SKM-1 (cell line): ENCODE measurements at regions not wholly inside any gene's neighbourhood (a gene's known extent, or its start where the extent isn't known, plus 50 kb on each side); places are given as distances from the start of the nearest gene placed in this dataset.
"Not testable (repeated sequence)": the region's sequence is repeated elsewhere in the genome, so short reads cannot be mapped to it uniquely, and the experiment has no call there.

ENCODE experiments used
- DNase-seq: peaks from one replicate; lab custom pipeline; 2025; ENCODE audit not compliant: unreplicated experiment; lab: John Stamatoyannopoulos, UW

DNA sequence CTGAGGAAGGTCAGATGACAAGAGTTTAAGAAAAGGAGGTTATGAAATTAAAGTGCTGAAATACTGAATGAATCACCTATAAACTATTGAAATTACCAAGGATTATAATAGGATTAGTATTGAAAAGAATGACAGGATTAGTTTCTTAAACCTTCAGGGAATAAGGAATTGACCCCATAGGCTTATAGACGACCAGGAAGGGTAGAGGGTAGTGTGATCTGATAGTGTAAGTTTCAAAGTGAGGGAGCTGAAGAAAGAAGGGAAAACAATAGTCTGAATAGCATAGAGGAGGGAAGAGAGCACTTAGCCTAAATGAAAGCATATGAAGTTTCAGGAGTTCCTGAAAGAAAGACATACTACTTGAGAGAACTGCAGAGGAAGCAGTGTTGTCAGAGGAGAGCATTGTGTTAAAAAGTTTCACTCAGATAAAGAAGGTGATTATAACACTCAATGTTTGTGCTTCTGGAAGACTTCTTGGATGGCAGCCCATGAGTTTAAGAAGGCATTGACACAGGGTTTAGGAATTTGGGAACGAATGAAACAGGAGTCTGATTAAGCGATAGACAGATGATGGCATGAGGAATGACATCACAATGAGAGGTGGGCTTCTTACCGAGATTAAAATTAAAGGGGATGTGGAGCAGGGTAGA lies 557.9 kb upstream of the GRAMD2B start:
- DNase-seq = no peak

DNA sequence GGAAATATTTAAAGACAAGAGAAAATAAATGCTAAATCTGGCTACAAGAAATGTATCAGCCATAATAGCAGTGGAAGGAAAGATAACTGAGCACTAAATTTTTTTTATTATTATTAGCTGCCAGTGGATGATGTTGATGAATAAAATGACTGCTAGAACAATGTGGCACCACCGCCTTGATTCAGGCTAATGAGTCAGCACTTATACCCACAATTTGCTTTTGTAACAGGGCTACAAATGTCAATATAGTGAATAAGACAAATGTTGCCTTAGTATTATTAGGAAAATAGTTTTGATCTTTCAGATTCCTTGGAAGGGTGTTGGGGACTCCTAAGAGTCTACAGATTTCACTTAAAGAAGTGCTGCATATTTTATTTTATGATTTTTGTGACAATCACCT lies 555.2 kb upstream of the GRAMD2B start:
- DNase-seq = no peak

DNA sequence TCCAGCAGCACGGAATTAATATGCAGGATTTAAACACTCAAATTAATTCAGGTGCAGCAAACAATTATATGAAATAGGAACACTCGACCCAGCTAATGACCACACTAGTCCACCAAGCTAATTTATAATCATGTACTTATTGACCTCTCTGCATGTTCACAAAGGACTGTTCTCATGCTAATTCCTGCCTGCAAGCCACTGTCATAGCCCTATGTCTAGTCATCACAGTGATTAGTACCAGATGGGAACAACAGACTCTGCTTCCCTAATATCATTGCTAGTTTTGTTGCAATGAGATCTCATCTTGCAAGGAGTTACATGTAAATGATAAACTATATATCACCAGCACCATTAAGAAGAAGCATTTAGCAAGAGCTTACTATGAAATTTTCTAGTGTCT lies 553.0 kb upstream of the GRAMD2B start:
- no peak for DNase-seq

DNA sequence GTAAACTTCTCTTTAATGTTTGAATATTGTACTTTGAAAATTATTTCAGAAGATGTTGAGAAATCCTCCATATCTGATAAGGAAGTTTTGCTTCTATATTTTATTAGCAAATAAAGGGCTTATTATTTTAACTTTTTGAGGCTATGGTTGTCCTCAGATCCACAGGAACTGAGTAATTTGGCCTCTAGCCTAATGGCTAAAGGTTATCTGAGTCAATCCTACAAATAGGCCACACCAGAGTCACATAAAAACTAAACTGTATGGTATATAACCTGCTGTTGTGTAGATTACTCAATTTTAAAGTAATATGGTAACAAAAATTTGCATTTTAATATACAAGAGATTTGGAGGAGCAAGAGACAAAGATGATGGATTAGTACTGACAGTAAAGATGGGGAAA lies 549.2 kb upstream of the GRAMD2B start:
- DNase-seq = no peak

DNA sequence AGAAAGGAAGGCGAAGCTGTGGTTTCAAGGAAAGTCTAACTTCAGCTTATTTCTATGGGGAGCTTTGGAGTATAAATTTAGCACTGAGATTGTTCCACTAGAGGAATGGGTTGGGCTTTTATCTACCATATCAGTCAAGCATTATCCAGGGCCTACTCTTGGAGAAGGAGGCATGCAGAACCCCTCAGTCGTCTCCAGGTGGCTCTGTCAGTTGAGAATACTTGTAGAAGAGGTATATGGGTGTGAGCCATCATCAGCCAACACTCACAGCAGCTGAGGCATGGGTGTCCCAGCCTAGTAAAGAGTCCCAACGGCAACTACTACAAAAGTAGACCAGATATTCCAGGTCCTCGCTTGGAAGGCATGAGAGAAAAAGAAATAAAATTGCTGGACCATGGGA lies 548.5 kb upstream of the GRAMD2B start:
- no peak for DNase-seq

DNA sequence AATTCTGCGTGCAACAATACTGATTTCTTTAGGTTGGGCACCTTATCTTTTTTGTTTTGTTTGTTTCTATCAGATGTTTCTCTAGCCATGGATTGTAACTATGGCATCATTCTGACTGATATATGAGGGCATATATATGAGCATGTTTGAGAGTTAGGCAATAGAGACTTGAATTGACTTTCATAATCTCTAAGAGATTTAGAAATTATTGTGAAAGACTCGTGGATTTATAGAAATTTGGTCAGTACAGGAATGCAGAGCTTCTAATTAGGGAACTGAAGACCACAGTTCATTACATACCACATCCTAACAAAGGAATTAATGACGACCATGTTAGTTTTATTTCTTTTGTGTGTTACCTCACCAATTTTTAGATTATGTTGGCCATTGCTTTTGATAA lies 546.0 kb upstream of the GRAMD2B start:
- no peak for DNase-seq

DNA sequence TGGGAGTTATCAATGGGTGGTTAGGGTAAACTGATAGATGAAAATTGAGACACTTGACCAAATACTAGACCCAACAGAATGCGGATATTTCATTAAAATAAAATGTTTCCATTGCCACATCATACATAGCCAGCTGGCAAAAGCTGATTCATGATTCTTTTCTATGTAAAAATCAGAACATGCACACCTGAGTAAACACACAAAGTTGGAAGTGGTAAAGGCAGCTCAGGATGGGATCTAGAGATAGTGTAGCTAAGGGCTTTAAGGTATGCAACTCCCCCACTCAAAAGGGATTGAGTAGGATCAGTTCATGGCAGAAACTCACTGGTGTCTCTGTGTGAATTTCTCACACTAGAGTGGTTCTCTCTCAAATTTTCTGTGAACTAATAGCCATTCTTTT lies 541.1 kb upstream of the GRAMD2B start:
- no peak for DNase-seq

DNA sequence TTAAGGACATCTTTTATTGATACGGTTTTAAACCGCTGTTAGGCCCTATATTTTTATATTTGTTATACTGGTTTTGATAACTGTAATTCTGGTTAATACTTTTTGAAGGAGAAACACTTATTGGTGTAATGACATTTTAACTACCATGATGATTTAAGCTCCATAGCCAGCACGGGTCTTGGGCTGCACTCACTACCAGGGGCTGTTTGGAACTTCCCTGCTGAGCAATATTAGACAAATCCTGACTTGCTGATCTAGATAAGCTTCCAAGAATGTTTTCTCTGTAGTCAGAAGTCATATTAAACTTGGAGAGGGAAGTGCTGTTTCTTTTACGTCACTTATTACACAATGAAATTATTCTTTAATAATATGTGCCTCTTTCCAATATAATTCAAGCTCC lies 540.0 kb upstream of the GRAMD2B start:
- DNase-seq = no peak

DNA sequence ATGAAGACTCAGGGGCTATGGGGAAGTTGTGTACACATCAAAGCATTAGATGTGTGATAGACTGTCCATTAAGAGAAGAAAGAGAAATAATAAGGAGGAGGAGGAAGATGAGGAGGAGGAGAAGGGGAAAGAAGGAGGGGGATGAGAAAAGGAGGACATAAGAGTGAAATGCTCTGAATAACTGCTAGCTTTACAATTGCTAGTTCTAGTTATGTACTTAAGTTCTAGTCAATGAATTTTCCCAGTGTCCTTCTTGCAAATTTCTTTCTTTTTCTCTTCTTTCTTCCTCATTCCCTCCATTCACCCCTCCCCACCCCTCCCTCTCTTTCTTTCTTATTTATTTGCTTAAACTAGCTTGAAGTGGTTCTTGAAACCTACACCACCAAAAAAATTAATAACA lies 534.9 kb upstream of the GRAMD2B start:
- DNase-seq = no peak

DNA sequence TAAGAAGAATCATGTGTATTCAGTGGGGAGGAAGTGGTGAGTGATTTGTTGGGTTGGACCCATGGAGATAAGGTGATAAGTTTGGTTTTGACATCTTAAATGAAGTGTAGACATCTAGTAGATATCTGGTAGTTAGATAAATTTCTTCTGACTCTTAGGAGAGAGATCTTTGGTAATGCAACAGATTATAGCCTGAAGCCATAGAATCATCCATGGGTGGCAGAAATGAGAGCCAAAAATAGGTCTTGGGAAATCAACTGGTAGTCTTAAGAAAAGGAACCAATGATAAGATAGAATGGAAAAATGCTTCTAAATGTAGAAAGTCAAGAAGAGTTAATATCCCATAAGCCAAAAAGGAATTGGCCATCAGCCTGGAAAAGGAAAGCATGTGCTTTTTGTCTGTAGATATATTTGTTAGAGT lies 532.7 kb upstream of the GRAMD2B start:
- no peak for DNase-seq

DNA sequence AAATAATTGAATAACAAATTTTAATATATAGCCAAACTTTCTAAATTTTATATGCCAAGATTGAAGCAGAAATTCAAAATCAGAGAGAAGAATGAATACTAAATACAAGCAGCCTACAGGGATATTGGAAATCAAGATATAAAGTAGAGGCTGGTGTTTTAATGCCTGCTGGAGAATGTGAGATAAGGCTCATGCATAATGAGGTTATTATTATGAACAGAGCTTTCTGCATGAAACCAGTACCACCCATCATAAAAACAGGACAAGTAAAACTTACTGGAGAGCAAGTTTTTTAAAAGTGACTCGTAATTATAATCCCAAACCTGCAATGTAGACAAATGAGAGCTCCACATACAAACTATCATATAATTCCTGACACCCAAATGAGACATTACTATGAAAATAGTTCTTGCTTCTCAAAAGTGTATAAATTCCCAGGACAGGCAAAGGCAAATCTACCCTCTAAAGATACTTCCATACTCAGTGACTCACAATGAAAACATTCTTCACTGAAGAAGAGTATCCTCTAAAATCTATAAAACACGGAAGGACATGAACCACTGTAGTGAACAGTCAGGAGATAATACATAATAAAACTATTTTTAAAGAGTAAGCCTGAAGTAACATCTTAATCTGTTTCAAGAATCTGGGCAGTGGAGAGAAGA lies 532.0 kb upstream of the GRAMD2B start:
- no peak for DNase-seq

DNA sequence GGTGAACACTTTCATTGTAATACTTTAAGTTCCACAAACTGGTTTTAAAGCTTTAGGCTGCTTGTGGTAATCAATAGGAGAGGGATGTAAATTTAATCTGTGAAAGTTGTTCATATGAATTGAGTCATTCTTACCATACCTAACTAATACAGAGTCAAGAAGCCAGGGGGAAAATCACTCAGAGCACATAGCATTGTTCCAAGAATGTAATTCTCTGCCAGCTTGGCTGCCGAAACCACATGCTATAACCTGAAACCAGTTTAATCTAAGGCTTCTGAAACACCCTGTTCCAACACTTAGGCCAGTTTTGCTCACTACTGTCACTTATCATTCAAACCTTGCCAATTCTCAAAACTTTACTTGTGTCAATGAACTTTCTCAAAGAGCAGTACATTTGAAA lies 528.8 kb upstream of the GRAMD2B start:
- DNase-seq = no peak

DNA sequence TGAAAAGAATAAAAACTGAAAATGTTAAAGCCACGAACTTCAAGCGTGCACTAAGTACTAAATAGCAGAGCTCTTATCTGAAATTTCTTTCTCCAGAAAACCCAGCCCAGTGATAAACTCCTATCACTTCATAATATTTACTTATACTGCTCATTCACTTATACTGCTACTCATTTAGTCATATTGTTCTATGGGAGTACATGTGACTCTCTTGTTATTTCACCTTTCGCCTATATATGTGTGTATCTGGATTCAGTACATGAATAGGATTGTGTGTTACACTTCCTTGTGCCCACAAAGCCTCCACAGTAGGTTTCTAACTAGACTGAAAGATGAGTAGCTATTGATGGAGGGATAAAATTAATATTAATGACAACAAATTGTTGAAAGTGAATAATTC lies 526.8 kb upstream of the GRAMD2B start:
- no peak for DNase-seq

DNA sequence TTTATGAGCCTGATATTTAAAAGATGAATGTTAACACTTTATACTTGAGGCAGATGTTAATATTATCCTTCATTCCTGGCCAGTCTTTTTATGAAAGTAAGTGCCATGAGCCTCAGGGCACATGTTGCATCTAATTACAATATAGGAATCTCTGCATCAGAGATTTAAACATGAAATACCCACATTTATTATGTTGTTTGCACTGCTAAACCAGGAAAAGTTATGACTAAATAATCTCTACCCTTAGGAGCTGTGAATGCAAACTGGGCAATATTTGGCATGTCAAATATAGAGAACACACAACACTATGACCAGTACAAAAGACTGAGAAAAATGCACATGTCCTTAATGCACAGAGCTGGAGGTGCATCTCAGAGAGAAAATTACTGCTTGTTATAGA lies 526.1 kb upstream of the GRAMD2B start:
- no peak for DNase-seq

DNA sequence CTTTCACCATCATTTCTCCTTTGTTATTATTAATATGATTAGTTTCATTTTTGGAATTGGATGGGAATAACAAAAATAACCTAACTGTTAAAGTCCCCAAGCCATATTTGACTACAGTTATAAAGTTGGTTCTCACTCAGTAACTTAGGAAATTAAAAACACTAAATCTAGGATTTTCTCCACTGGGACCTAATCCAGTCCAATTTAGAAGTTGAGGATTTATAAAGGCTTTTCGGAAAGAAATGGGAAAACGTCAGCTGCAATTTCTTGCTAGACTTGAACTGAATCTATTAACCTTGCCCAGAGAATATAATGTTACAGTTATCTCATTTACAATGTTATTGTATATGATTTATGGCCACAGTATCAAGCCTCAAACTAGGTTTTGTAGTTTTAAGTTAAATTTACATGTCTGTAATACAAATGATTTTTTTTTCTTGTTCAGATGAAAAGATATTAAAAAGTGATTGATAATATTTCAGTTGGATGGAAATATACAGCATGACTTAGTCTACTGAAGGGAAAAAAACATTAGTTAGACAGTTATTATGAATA lies 524.3 kb upstream of the GRAMD2B start:
- no peak for DNase-seq

DNA sequence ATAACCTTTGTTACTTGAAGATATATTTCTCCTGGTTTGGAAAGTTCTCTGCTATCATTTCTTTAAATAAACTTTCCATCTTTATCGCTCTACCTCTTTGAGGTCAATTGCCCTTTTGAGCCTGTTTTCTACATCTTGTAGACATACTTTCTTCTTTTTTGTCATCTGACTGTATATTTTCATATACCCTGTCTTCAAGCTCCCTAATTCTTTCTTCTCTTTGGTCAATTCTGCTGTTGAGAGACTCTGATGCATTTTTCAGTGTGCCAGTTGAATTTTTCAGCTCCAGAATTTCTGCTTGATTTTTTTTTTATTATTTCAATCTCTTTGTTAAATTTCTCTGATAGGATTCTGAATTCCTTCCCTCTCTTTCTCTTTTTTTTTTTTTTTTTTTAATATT lies 511.2 kb upstream of the GRAMD2B start:
- no peak for DNase-seq

DNA sequence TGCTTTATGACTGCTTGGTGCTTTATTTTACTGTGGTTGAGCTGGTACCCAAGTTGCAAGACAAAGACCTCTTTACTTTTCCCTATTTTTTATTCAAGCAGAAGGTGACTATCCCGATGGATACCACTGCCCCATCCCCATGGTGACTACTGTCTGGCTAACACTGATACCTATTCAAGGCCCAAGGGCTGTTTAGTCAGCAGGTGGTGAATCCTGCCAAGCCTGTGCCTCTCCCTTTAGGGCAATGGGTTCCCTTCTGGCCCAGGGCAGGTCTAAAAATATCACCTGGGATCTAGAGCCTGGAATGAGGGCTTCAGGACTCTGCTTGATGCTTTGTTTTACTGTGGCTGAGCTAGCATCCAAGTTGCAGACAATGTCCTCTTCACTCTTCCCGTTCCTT lies 510.0 kb upstream of the GRAMD2B start:
- no peak for DNase-seq

DNA sequence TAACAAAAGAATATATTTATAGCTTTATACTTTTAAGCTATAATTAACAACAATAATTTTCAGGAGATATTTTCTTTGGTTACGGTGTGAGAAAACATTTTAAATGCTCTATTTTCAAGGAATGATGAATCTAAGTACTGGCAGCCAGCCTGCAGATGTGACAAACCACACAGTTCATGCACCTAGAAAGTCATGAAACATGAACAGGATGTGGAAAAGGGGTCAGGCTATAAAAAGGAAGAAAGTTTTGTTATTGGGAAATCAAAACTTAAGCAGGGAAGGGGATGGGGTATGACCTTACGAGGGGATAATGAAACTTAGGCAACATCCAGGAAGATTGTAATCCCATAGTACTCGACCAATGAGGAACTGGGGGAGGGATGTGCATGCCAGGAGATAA lies 508.7 kb upstream of the GRAMD2B start:
- no peak for DNase-seq

DNA sequence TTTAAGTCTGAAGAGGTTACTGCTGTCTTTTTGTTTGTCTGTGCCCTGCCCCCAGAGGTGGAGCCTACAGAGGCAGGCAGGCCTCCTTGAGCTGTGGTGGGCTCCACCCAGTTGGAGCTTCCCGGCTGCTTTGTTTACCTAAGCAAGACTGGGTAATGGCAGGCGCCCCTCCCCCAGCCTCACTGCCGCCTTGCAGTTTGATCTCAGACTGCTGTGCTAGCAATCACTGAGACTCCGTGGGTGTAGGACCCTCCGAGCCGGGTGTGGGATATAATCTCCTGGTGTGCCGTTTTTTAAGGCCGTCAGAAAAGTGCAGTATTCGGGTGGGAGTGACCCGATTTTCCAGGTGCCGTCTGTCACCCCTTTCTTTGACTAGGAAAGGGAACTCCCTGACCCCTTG lies 499.3 kb upstream of the GRAMD2B start:
- not testable (repeated sequence) for DNase-seq

DNA sequence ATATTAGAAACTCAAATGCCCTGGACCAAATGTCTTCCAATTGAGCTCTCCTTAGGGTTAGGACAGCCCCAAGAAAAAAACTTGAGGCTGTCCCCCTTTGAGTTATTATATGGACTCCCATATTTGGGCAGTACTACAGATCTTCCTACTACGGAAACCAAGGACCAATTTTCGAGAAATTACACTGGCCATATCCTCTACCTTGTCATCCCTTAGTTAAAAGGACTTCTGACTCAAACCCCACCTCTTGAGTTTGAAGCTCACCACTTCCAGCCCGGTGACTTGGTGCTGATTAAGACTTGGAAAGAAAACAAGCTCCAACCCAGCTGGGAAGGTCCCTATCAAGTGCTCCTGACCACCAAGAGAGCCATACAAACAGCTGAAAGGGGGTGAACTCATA lies 497.0 kb upstream of the GRAMD2B start:
- no peak for DNase-seq

DNA sequence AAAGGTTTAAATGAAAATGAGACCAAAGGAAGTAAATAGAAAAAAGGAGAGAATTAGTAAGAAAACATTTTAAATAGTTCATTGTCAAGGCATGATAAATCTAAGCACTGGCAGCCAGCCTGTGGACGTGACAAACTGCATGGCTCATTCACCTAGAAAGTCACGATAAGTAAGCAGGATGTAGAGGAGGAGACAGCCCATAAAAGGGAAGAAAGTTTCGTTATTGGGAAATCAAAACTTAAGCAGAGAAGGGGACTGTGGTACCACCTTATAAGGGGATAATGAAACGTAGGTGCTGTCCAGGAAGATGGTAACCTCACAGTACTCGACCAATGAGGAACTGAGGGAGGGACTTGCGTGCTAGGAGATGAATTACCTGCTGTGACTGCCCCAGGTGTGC lies 494.5 kb upstream of the GRAMD2B start:
- DNase-seq = no peak

DNA sequence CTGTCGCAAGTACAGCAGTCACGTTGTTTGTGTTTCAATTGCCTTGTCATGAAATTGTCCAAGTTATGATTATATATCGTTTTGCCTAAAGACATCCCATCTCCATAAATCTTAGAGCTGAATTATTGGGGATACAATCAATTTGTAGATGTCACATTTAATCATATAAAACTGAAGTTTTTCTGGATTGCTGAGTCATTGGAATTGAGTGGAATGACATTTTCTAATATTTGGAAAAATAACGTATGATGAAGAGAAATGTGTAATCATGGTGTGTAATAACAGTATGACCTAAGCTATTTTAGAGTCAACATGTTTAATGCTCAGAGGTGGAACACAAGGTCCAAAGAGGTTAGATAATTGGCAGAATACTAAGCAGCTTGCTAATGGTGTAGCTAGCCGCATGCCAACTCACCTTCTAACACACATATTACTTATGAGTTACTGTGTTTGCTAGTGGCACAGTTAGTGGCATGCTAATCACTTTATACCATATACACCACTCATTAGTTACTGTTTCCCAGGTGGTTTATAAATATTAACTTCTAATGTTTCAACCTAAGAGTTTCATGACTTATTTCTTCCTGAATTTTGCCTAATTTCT lies 473.1 kb upstream of the GRAMD2B start:
- no peak for DNase-seq
